HEK293 (cell line): ENCODE measurements at regions not wholly inside any gene's neighbourhood (a gene's known extent, or its start where the extent isn't known, plus 50 kb on each side); places are given as distances from the start of the nearest gene placed in this dataset.

Experiments used
- CTCF ChIA-PET: fragments of 350-600 bp; formaldehyde crosslinking; extraction: SDS; loops from one replicate; lab custom pipeline; 2021; ENCODE audit warnings: antibody characterized with exemption; lab: Yijun Ruan, JAX
- POLR2A ChIA-PET: fragments of 300-600 bp; formaldehyde crosslinking; extraction: SDS; loops from one replicate; lab custom pipeline; 2020; ENCODE audit warnings: antibody characterized with exemption, inconsistent platforms; lab: Yijun Ruan, JAX
- H3K27ac ChIP-seq: fragments of 200-500 bp; sonication (Bioruptor generic); 2 replicates; pipeline ENCODE4 v1.5.1; 2014; ENCODE audit warnings: low read depth, low read length, control low read depth, inconsistent platforms; ENCODE audit errors: extremely low read depth
- H3K36me3 ChIP-seq, 2 experiments: fragments of 200-500 bp in 1 of 2; sonication (Bioruptor generic) in 1 of 2; 1 replicate in 1 of 2; 2 replicates in 1 of 2; pipeline ENCODE4 v1.5.1; 2014 to 2017; ENCODE audit warnings: inconsistent platforms in 2 of 2, low read length in 2 of 2; ENCODE audit not compliant: control insufficient read depth in 2 of 2, insufficient read depth in 1 of 2
- H3K4me1 ChIP-seq: fragments of 200-500 bp; sonication (Bioruptor generic); 2 replicates; pipeline ENCODE4 v1.5.1; 2014; ENCODE audit warnings: mild to moderate bottlenecking, low read length, inconsistent platforms; ENCODE audit not compliant: control insufficient read depth, insufficient read depth
- H3K4me3 ChIP-seq: 2 replicates; pipeline ENCODE4 v1.5.1; 2011; ENCODE audit warnings: low read depth, mild to moderate bottlenecking, control low read depth, low read length, moderate library complexity
- H3K9me3 ChIP-seq: fragments of 200-500 bp; sonication (Bioruptor generic); 2 replicates; pipeline ENCODE4 v1.5.1; 2014; ENCODE audit warnings: low read depth, low read length, inconsistent platforms; ENCODE audit not compliant: control insufficient read depth, insufficient read depth
- EGR2 ChIP-seq: fragments of 450-650 bp; formaldehyde crosslinking; IDR thresholded peaks from 2 replicates; pipeline ENCODE4 v1.5.1; 2016; ENCODE audit warnings: low read depth, missing biosample characterization, missing genetic modification characterization
- GFI1B ChIP-seq: fragments of 450-650 bp; formaldehyde crosslinking; IDR thresholded peaks from 2 replicates; pipeline ENCODE4 v1.5.1; 2016; ENCODE audit warnings: missing biosample characterization, missing genetic modification characterization
- REPIN1 ChIP-seq: fragments of 450-650 bp; formaldehyde crosslinking; IDR thresholded peaks from 2 replicates; pipeline ENCODE4 v1.5.1; 2017; ENCODE audit warnings: missing biosample characterization, missing genetic modification characterization, low read depth
- SCRT2 ChIP-seq: fragments of 450-650 bp; formaldehyde crosslinking; IDR thresholded peaks from 2 replicates; pipeline ENCODE4 v1.5.1; 2016; ENCODE audit warnings: missing biosample characterization, missing genetic modification characterization
- TRIM28 ChIP-seq: IDR thresholded peaks from 2 replicates; pipeline ENCODE4 v1.6.1; 2011; ENCODE audit warnings: low read length, control low read depth, borderline replicate concordance
- WT1 ChIP-seq: fragments of 450-650 bp; formaldehyde crosslinking; IDR thresholded peaks from 2 replicates; pipeline ENCODE4 v1.5.1; 2016; ENCODE audit warnings: missing biosample characterization, missing genetic modification characterization
- ZBTB1 ChIP-seq: fragments of 450-650 bp; formaldehyde crosslinking; IDR thresholded peaks from 2 replicates; pipeline ENCODE4 v1.5.1; 2016; ENCODE audit warnings: missing biosample characterization, missing genetic modification characterization
- ZBTB48 ChIP-seq: fragments of 450-650 bp; formaldehyde crosslinking; IDR thresholded peaks from 2 replicates; pipeline ENCODE4 v1.5.1; 2016; ENCODE audit warnings: missing biosample characterization, missing genetic modification characterization
- ZNF140 ChIP-seq: fragments of 450-650 bp; formaldehyde crosslinking; IDR thresholded peaks from 2 replicates; pipeline ENCODE4 v1.5.1; 2016; ENCODE audit warnings: missing biosample characterization, missing genetic modification characterization
- ZNF16 ChIP-seq: fragments of 450-650 bp; formaldehyde crosslinking; IDR thresholded peaks from 2 replicates; pipeline ENCODE4 v1.5.1; 2016; ENCODE audit warnings: low read depth, missing biosample characterization, missing genetic modification characterization
- ZNF175 ChIP-seq: fragments of 450-650 bp; formaldehyde crosslinking; IDR thresholded peaks from 2 replicates; pipeline ENCODE4 v1.5.1; 2016; ENCODE audit warnings: missing biosample characterization, missing genetic modification characterization
- ZNF19 ChIP-seq: fragments of 450-650 bp; formaldehyde crosslinking; IDR thresholded peaks from 2 replicates; pipeline ENCODE4; 2016; ENCODE audit warnings: missing biosample characterization, missing genetic modification characterization, low read depth
- ZNF311 ChIP-seq: fragments of 450-650 bp; formaldehyde crosslinking; IDR thresholded peaks from 2 replicates; pipeline ENCODE4 v1.5.1; 2017; ENCODE audit warnings: missing biosample characterization, missing genetic modification characterization, borderline replicate concordance
- ZNF37A ChIP-seq: fragments of 450-650 bp; IDR thresholded peaks from 2 replicates; pipeline ENCODE4 v1.5.1; 2018; ENCODE audit warnings: missing biosample characterization, missing genetic modification characterization
- ZNF394 ChIP-seq: fragments of 450-650 bp; formaldehyde crosslinking; IDR thresholded peaks from 2 replicates; pipeline ENCODE4 v1.5.1; 2016; ENCODE audit warnings: missing biosample characterization, missing genetic modification characterization, mild to moderate bottlenecking, moderate library complexity, borderline replicate concordance
- ZNF518A ChIP-seq: fragments of 450-650 bp; formaldehyde crosslinking; conservative IDR thresholded peaks from 2 replicates; pipeline ENCODE4 v1.5.1; 2016; ENCODE audit warnings: low read depth, missing biosample characterization, missing genetic modification characterization
- ZNF544 ChIP-seq: fragments of 450-650 bp; formaldehyde crosslinking; IDR thresholded peaks from 2 replicates; pipeline ENCODE4 v1.5.0; 2017; ENCODE audit warnings: missing biosample characterization, missing genetic modification characterization
- ZNF548 ChIP-seq: fragments of 450-650 bp; formaldehyde crosslinking; IDR thresholded peaks from 2 replicates; pipeline ENCODE4 v1.5.1; 2016; ENCODE audit warnings: missing biosample characterization, missing genetic modification characterization
- ZNF623 ChIP-seq: fragments of 450-650 bp; formaldehyde crosslinking; IDR thresholded peaks from 2 replicates; pipeline ENCODE4 v1.5.1; 2016; ENCODE audit warnings: missing biosample characterization, missing genetic modification characterization
- ZNF639 ChIP-seq: fragments of 450-650 bp; formaldehyde crosslinking; IDR thresholded peaks from 2 replicates; pipeline ENCODE4 v1.5.1; 2016; ENCODE audit warnings: missing biosample characterization, missing genetic modification characterization
- ZNF645 ChIP-seq: fragments of 450-650 bp; formaldehyde crosslinking; IDR thresholded peaks from 2 replicates; pipeline ENCODE4; 2016; ENCODE audit warnings: missing biosample characterization, missing genetic modification characterization
- ZNF658 ChIP-seq: fragments of 450-650 bp; formaldehyde crosslinking; IDR thresholded peaks from 2 replicates; pipeline ENCODE4; 2016; ENCODE audit warnings: missing biosample characterization, missing genetic modification characterization
- ZNF747 ChIP-seq: fragments of 450-650 bp; formaldehyde crosslinking; IDR thresholded peaks from 2 replicates; pipeline ENCODE4 v1.5.1; 2016; ENCODE audit warnings: missing biosample characterization, missing genetic modification characterization
- ZNF776 ChIP-seq: fragments of 450-650 bp; formaldehyde crosslinking; IDR thresholded peaks from 2 replicates; pipeline ENCODE4 v1.5.0; 2017; ENCODE audit warnings: missing biosample characterization, missing genetic modification characterization, borderline replicate concordance
- ZNF785 ChIP-seq: fragments of 450-650 bp; formaldehyde crosslinking; IDR thresholded peaks from 2 replicates; pipeline ENCODE4 v1.5.1; 2016; ENCODE audit warnings: missing biosample characterization, missing genetic modification characterization

GRCh38 chr14:94826774-94827173, 56.9 kb upstream of the GSC start:
- no peaks in the 10 kb centered on the region; the same call in 1 of the 2 replicates for H3K9me3 ChIP-seq
- POLR2A ChIA-PET: no interaction called here
- TF ChIP-seq WT1 (tag by site-specific recombination) (no peak), ZNF548 (no peak), SCRT2 (tag by site-specific recombination) (no peak), ZBTB1 (tag by site-specific recombination) (no peak), ZNF16 (tag by site-specific recombination) (no peak), ZNF645 (tag by site-specific recombination) (no peak), ZNF658 (tag by site-specific recombination) (no peak), ZNF776 (no peak), ZNF175 (tag by site-specific recombination) (no peak), TRIM28 (no peak), GFI1B (tag by site-specific recombination) (no peak)
- TF ChIP-seq, all 188 proteins: peak for 0
- no peak overlapping the region for H3K27ac ChIP-seq
- H3K4me3 ChIP-seq: no peak overlapping the region
- CTCF ChIA-PET: interaction anchor here (1.1 kb wide), 1 partner anchor 83 kb away, joined by 5 read pairs; no protein-coding TSS in a partner anchor
- H3K36me3 ChIP-seq: no peaks in the 10 kb centered on the region
- no peaks in the 10 kb centered on the region for H3K4me1 ChIP-seq

GRCh38 chr14:94823556-94824341, 53.8 kb upstream of the GSC start:
- POLR2A ChIA-PET: no interaction called here
- H3K36me3 ChIP-seq: no peaks in the 10 kb centered on the region
- H3K27ac ChIP-seq: no peak overlapping the region
- no peaks in the 10 kb centered on the region; the same call in 1 of the 2 replicates for H3K9me3 ChIP-seq
- no peaks in the 10 kb centered on the region for H3K4me1 ChIP-seq
- CTCF ChIA-PET: interaction anchor here (2.0 kb wide), 1 partner anchor 10 kb away, joined by 7 read pairs; no protein-coding TSS in a partner anchor
- H3K4me3 ChIP-seq: no peak overlapping the region
- TF ChIP-seq ZNF518A (tag by site-specific recombination) (no peak), ZNF623 (tag by site-specific recombination) (no peak), WT1 (tag by site-specific recombination) (no peak), ZNF544 (tag by site-specific recombination) (no peak), ZNF311 (tag by site-specific recombination) (no peak), ZBTB48 (no peak), ZNF140 (no peak), ZNF394 (tag by site-specific recombination) (no peak), EGR2 (no peak), ZNF747 (tag by site-specific recombination) (no peak), ZNF19 (no peak), ZNF785 (tag by site-specific recombination) (no peak), REPIN1 (tag by site-specific recombination) (no peak), ZNF639 (tag by site-specific recombination) (no peak), ZNF37A (tag by site-specific recombination) (no peak)
